ENCODE measurements at regions not wholly inside any gene's neighbourhood (a gene's known extent, or its start where the extent isn't known, plus 50 kb on each side); places are given as distances from the start of the nearest gene placed in this dataset.
A peak's percentile ranks its signal among the peaks of the same experiment; 100 is the strongest.

GRCh38 chr18:76685402-76685801 lies 137.0 kb upstream of the ZNF236 start:
- Mint-ChIP-seq H3K9me3 (ENCODE audit: unreplicated experiment) (no peaks in the 10 kb centered on the region), H3K4me1 (ENCODE audit: low read depth, unreplicated experiment) (peaks cover 8% of the 10 kb centered on the region), H3K4me3 (ENCODE audit: unreplicated experiment) (no peak overlapping the region), H3K27ac (ENCODE audit: unreplicated experiment) (no peak overlapping the region), H3K36me3 (ENCODE audit: low read depth, unreplicated experiment) (no peaks in the 10 kb centered on the region), H3K27me3 (ENCODE audit: low read depth, unreplicated experiment) (no peaks in the 10 kb centered on the region)
- FAIRE-seq (no peak), DNase-seq (ENCODE audit: low read depth) (no peak)
- H3K36me3 ChIP-seq (ENCODE audit: insufficient read depth, low read length) = no peaks in the 10 kb centered on the region
- H3K27me3 ChIP-seq (ENCODE audit: insufficient read depth, low read length) = peaks cover 5% of the 10 kb centered on the region
- no peaks in the 10 kb centered on the region for H4K20me1 ChIP-seq (ENCODE audit: insufficient read depth, low read length)
- H3K9ac ChIP-seq (ENCODE audit: low read length) = no peak overlapping the region
- H3K9me3 ChIP-seq (ENCODE audit: insufficient read depth, low read depth, low read length) = no peaks in the 10 kb centered on the region
- no peak overlapping the region for H3K27ac ChIP-seq (ENCODE audit: low read depth, low read length)
- H3K4me1 ChIP-seq (ENCODE audit: insufficient read depth, low read length) = peaks cover 11% of the 10 kb centered on the region
- no peak overlapping the region for H2AFZ ChIP-seq (ENCODE audit: low read depth, low read length)
- no peak overlapping the region for H3K4me2 ChIP-seq (ENCODE audit: low read length)
- H3K79me2 ChIP-seq (ENCODE audit: insufficient read depth, low read length) = no peaks in the 10 kb centered on the region
- no peak overlapping the region for H3K4me3 ChIP-seq (ENCODE audit: insufficient read depth, low read depth, low read length)
- TF ChIP-seq EZH2 (IDR thresholded peaks at IDR 0.05; ENCODE audit: insufficient read depth, low read length) = no peak
- TF ChIP-seq, protein P1, sequence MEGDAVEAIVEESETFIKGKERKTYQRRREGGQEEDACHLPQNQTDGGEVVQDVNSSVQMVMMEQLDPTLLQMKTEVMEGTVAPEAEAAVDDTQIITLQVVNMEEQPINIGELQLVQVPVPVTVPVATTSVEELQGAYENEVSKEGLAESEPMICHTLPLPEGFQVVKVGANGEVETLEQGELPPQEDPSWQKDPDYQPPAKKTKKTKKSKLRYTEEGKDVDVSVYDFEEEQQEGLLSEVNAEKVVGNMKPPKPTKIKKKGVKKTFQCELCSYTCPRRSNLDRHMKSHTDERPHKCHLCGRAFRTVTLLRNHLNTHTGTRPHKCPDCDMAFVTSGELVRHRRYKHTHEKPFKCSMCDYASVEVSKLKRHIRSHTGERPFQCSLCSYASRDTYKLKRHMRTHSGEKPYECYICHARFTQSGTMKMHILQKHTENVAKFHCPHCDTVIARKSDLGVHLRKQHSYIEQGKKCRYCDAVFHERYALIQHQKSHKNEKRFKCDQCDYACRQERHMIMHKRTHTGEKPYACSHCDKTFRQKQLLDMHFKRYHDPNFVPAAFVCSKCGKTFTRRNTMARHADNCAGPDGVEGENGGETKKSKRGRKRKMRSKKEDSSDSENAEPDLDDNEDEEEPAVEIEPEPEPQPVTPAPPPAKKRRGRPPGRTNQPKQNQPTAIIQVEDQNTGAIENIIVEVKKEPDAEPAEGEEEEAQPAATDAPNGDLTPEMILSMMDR (IDR thresholded peaks at IDR 0.05; ENCODE audit: insufficient read depth, low read depth, low read length) = no peak

GRCh38 chr18:76684265-76684664 lies 138.1 kb upstream of the ZNF236 start:
- no peaks in the 10 kb centered on the region for H3K36me3 Mint-ChIP-seq (ENCODE audit: low read depth, unreplicated experiment)
- H4K20me1 ChIP-seq (ENCODE audit: insufficient read depth, low read length) = no peaks in the 10 kb centered on the region
- H3K9me3 ChIP-seq (ENCODE audit: insufficient read depth, low read depth, low read length) = no peaks in the 10 kb centered on the region
- no peak overlapping the region for H3K27ac Mint-ChIP-seq (ENCODE audit: unreplicated experiment)
- no peak overlapping the region for H3K9ac ChIP-seq (ENCODE audit: low read length)
- DNase-seq (ENCODE audit: low read depth) (no peak), FAIRE-seq (no peak)
- no peak overlapping the region for H3K4me2 ChIP-seq (ENCODE audit: low read length)
- H3K27me3 Mint-ChIP-seq (ENCODE audit: low read depth, unreplicated experiment) = no peaks in the 10 kb centered on the region
- peaks cover 11% of the 10 kb centered on the region for H3K4me1 Mint-ChIP-seq (ENCODE audit: low read depth, unreplicated experiment)
- no peak overlapping the region for H3K4me3 Mint-ChIP-seq (ENCODE audit: unreplicated experiment)
- TF ChIP-seq, protein P1 (IDR thresholded peaks at IDR 0.05; ENCODE audit: insufficient read depth, low read depth, low read length) = no peak
- TF ChIP-seq EZH2 (IDR thresholded peaks at IDR 0.05; ENCODE audit: insufficient read depth, low read length) = no peak
- H2AFZ ChIP-seq (ENCODE audit: low read depth, low read length) = no peak overlapping the region
- no peak overlapping the region for H3K4me3 ChIP-seq (ENCODE audit: insufficient read depth, low read depth, low read length)
- no peaks in the 10 kb centered on the region for H3K79me2 ChIP-seq (ENCODE audit: insufficient read depth, low read length)
- peaks cover 6% of the 10 kb centered on the region for H3K27me3 ChIP-seq (ENCODE audit: insufficient read depth, low read length)
- no peak overlapping the region for H3K27ac ChIP-seq (ENCODE audit: low read depth, low read length)
- no peaks in the 10 kb centered on the region for H3K36me3 ChIP-seq (ENCODE audit: insufficient read depth, low read length)
- H3K4me1 ChIP-seq (ENCODE audit: insufficient read depth, low read length) = peaks cover 11% of the 10 kb centered on the region
- no peaks in the 10 kb centered on the region for H3K9me3 Mint-ChIP-seq (ENCODE audit: unreplicated experiment)

GRCh38 chr18:76679945-76680344 lies 142.4 kb upstream of the ZNF236 start:
- Mint-ChIP-seq H3K27ac (ENCODE audit: unreplicated experiment) (no peak overlapping the region), H3K27me3 (ENCODE audit: low read depth, unreplicated experiment) (peaks cover 7% of the 10 kb centered on the region), H3K9me3 (ENCODE audit: unreplicated experiment) (no peaks in the 10 kb centered on the region), H3K4me1 (ENCODE audit: low read depth, unreplicated experiment) (peaks cover 3% of the 10 kb centered on the region), H3K36me3 (ENCODE audit: low read depth, unreplicated experiment) (no peaks in the 10 kb centered on the region), H3K4me3 (ENCODE audit: unreplicated experiment) (no peak overlapping the region)
- Histone ChIP-seq H3K4me1 (ENCODE audit: insufficient read depth, low read length) (no peaks in the 10 kb centered on the region), H3K4me2 (ENCODE audit: low read length) (no peak overlapping the region), H3K4me3 (ENCODE audit: insufficient read depth, low read depth, low read length) (no peak overlapping the region), H3K79me2 (ENCODE audit: insufficient read depth, low read length) (no peaks in the 10 kb centered on the region), H3K9me3 (ENCODE audit: insufficient read depth, low read depth, low read length) (no peaks in the 10 kb centered on the region), H3K36me3 (ENCODE audit: insufficient read depth, low read length) (no peaks in the 10 kb centered on the region), H2AFZ (ENCODE audit: low read depth, low read length) (peak overlapping the region; percentile 24), H3K27ac (ENCODE audit: low read depth, low read length) (no peak overlapping the region), H4K20me1 (ENCODE audit: insufficient read depth, low read length) (no peaks in the 10 kb centered on the region), H3K27me3 (ENCODE audit: insufficient read depth, low read length) (peaks cover 10% of the 10 kb centered on the region), H3K9ac (ENCODE audit: low read length) (no peak overlapping the region)
- no peak for DNase-seq (ENCODE audit: low read depth)
- FAIRE-seq = no peak
- TF ChIP-seq EZH2 (IDR thresholded peaks at IDR 0.05; ENCODE audit: insufficient read depth, low read length) = no peak
- TF ChIP-seq, protein P1 (IDR thresholded peaks at IDR 0.05; ENCODE audit: insufficient read depth, low read depth, low read length) = no peak

All from astrocyte (in vitro differentiated cells and primary cell).